Colon (tissue), 2 donors: ENCODE measurements at regions not wholly inside any gene's neighbourhood (a gene's known extent, or its start where the extent isn't known, plus 50 kb on each side); places are given as distances from the start of the nearest gene placed in this dataset.
"Not testable (repeated sequence)": the region's sequence is repeated elsewhere in the genome, so short reads cannot be mapped to it uniquely, and the experiment has no call there.

Experiments
- FAIRE-seq: peaks from 2 replicates; lab custom pipeline; 2012; peaks lifted over from hg19 to GRCh38; lab: Jason Lieb, UNC
- donor health status: control.
- donor health status: control.

- FAIRE-seq = no peak
Measured at GRCh38 chr3:87793337-87793877, 265.4 kb downstream of the CGGBP1 start.

- no peak for FAIRE-seq
Measured at GRCh38 chr3:87792534-87793336, 266.1 kb downstream of the CGGBP1 start, which contains the start of gene HTR1F. TSS of gene HTR1F (plus strand) at chr3:87792706.

GRCh38 chr3:87792198-87792533 is 266.6 kb downstream of the CGGBP1 start:
- no peak for FAIRE-seq

GRCh38 chr3:87791248-87792027 is 267.4 kb downstream of the CGGBP1 start:
- no peak for FAIRE-seq

GRCh38 chr3:87789049-87789448 is 269.8 kb downstream of the CGGBP1 start:
- not testable (repeated sequence) for FAIRE-seq

- FAIRE-seq = no peak
Measured at GRCh38 chr3:87788516-87788915, 270.3 kb downstream of the CGGBP1 start.

- FAIRE-seq = no peak
Measured at GRCh38 chr3:87780811-87781210, 278.0 kb downstream of the CGGBP1 start.

- FAIRE-seq = no peak
Measured at GRCh38 chr3:87778876-87779275, 279.9 kb downstream of the CGGBP1 start.

GRCh38 chr3:87771337-87772192 is 287.2 kb downstream of the CGGBP1 start:
- FAIRE-seq = no peak

- FAIRE-seq = no peak
Measured at GRCh38 chr3:87766721-87767120, 292.1 kb downstream of the CGGBP1 start.

GRCh38 chr3:87765256-87765655 is 293.5 kb downstream of the CGGBP1 start:
- FAIRE-seq = no peak

GRCh38 chr3:87761795-87762194 is 297.0 kb downstream of the CGGBP1 start:
- no peak for FAIRE-seq

GRCh38 chr3:87761341-87761740 is 297.5 kb downstream of the CGGBP1 start:
- FAIRE-seq = no peak

- FAIRE-seq = no peak
Measured at GRCh38 chr3:87756616-87757015, 302.2 kb downstream of the CGGBP1 start.

GRCh38 chr3:87755852-87756251 is 303.0 kb downstream of the CGGBP1 start:
- FAIRE-seq = no peak

GRCh38 chr3:87742250-87742649 is 316.6 kb downstream of the CGGBP1 start:
- no peak for FAIRE-seq

GRCh38 chr3:87740894-87741293 is 317.9 kb downstream of the CGGBP1 start:
- not testable (repeated sequence) for FAIRE-seq

GRCh38 chr3:87737817-87738216 is 321.0 kb downstream of the CGGBP1 start:
- FAIRE-seq = not testable (repeated sequence)

GRCh38 chr3:87733671-87734367 is 325.0 kb downstream of the CGGBP1 start:
- no peak for FAIRE-seq

- FAIRE-seq = no peak
Measured at GRCh38 chr3:87732294-87732693, 326.5 kb downstream of the CGGBP1 start.

GRCh38 chr3:87727783-87728182 is 331.0 kb downstream of the CGGBP1 start:
- FAIRE-seq = no peak

GRCh38 chr3:87719060-87719459 is 339.7 kb downstream of the CGGBP1 start:
- FAIRE-seq = no peak
